WI38 (cell line): ENCODE measurements at regions not wholly inside any gene's neighbourhood (a gene's known extent, or its start where the extent isn't known, plus 50 kb on each side); places are given as distances from the start of the nearest gene placed in this dataset.

Experiments used
- H3K4me3 ChIP-seq: 2 replicates; pipeline ENCODE4 v1.5.1; 2011; ENCODE audit warnings: low read depth, mild to moderate bottlenecking, control low read depth, low read length
- CTCF ChIP-seq: IDR thresholded peaks from 2 replicates; pipeline ENCODE4 v1.5.1; 2012; ENCODE audit warnings: low read depth, mild to moderate bottlenecking, control low read depth, low read length

DNA sequence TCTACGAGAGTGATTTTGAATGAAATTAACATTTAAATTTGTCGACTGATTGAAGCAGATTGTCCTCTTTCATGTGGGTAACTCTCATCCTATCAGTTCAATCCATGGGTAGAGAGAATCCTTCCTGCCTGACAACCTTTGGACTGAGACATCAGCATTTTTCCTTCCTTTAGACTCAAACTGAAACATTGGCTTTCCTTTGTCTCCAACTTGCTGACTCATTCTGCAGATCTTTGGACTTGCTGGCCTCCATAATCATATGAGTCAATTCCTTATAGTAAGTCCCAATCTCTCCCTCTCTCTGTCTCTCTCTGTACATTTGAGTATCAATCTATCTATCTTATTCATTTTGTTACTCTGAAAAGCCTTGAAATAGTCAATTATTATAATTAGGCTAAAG lies 416.7 kb downstream of the LRRIQ3 start:
- no peak for TF ChIP-seq CTCF
- H3K4me3 ChIP-seq, result no peak overlapping the region

GRCh38 chr1:73778471-73778870 lies 419.5 kb downstream of the LRRIQ3 start:
- no peak overlapping the region for H3K4me3 ChIP-seq
- no peak for TF ChIP-seq CTCF

- no peak for TF ChIP-seq CTCF
- no peak overlapping the region for H3K4me3 ChIP-seq
Measured at GRCh38 chr1:73775896-73776295, 422.1 kb downstream of the LRRIQ3 start.

DNA sequence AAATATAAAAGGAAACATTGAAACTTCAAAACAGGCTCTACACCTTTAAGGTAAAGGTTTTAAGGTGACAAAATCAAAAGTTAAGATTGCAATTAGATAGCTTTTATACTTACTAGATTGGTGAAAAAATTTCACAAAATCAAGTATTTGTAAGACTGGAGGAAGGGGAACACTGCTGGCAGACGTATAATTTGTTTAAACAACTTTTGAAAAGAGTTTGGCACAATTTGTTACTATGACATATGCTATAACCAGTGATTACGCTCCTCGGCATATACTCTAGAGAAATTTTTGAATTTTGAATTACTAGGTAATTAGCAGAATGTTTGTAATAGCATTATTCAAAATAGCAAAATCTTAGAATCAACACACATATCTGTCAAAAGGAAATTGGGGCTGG lies 425.0 kb downstream of the LRRIQ3 start:
- H3K4me3 ChIP-seq, result no peak overlapping the region
- no peak for TF ChIP-seq CTCF

DNA sequence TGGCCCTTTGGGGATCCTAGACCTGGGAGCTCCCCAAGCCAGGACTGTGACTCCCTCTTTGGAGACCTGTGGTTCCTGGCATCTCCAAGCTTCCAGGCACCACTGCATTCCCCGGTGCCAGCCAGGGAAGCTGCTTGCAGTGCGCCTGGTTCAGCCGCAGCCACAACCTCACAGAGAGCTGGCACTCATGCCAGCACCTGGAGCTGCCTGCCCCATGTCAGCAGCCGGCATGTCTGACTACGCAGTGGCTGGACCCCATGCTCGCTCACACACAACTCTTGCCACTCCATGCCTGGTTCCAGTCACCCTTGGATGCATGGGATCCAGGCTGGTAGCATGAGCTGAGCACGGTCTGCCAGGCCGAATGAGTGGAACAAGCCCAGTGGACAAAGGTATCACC lies 426.6 kb downstream of the LRRIQ3 start:
- no peak overlapping the region for H3K4me3 ChIP-seq
- TF ChIP-seq CTCF, result no peak

DNA sequence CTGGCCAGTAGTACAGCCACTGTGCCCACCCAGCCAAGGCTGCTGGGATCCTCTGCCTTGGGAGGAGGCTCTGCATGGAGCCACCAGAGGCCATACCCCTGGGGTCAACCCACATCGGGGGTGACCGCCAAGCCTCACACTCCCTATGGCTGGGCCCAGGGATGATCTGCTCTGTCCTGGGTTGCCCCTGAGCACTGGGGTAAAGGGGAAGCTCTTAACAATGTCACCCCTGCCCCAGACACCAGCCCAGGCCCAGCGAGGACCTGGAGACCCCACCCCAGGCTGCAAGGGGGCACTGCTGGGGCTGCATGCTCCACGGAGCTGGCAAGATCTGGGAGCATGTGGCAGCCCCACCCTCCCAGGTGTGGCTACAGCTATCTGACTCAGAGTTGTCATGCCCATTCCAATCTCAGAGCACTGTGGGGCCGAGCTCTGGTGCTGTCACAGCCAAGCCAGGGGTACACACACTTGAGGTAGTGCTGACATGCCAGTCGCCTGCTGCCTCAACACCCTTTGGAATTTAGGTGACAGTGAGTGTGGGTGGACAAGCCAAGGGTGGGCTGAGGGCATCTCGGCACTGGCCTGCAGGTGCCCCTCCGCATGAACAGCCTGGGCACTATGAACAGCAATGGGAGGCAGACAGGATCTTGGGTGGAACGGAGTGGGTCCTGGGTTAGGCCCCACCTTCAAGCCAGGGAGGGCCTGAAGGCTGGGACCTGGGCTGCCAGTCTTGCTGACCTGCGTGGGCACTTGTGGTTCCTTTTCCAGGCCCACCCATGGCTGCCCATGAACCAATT lies 427.7 kb downstream of the LRRIQ3 start:
- H3K4me3 ChIP-seq, result no peak overlapping the region
- TF ChIP-seq CTCF, result no peak

GRCh38 chr1:73766786-73767348 lies 431.1 kb downstream of the LRRIQ3 start:
- no peak overlapping the region for H3K4me3 ChIP-seq
- no peak for TF ChIP-seq CTCF
